PC-9 (cell line): ENCODE measurements at regions not wholly inside any gene's neighbourhood (a gene's known extent, or its start where the extent isn't known, plus 50 kb on each side); places are given as distances from the start of the nearest gene placed in this dataset.
"Not testable (repeated sequence)": the region's sequence is repeated elsewhere in the genome, so short reads cannot be mapped to it uniquely, and the experiment has no call there.

Experiments used
- BruUV-seq: library from RNA; stranded (reverse); fragments of 400-500 nt; replicated peaks from 2 replicates; lab custom pipeline; 2021; lab: Mats Ljungman, UMichigan
- CTCF ChIA-PET: fragments of 300-600 bp; sonication (Branson Sonifier 250); formaldehyde crosslinking; loops from one replicate; lab custom pipeline; 2022; ENCODE audit warnings: antibody characterized with exemption; lab: Charles Lee
- POLR2A ChIA-PET: fragments of 300-600 bp; sonication (Branson Sonifier 250); formaldehyde crosslinking; loops from one replicate; lab custom pipeline; 2022; ENCODE audit warnings: antibody characterized with exemption; ENCODE audit not compliant: unreplicated experiment; lab: Charles Lee
- DNase-seq, 2 experiments: peaks; one replicate each; pipeline versions ENCODE4 v3.0.0 to v3.0.0-alpha.2; 2015 to 2022; ENCODE audit warnings: mixed read lengths in 1 of 2
- H2AFZ ChIP-seq: fragments of 200-600 bp; sonication (generic); 2 replicates; pipeline ENCODE4 v1.8.1; 2017; ENCODE audit warnings: antibody characterized with exemption
- H3F3A ChIP-seq: fragments of 200-600 bp; sonication (generic); 2 replicates; pipeline ENCODE4 v1.8.1; 2017; ENCODE audit warnings: antibody characterized with exemption, mild to moderate bottlenecking, low read depth; ENCODE audit not compliant: insufficient read depth
- H3K27ac ChIP-seq: fragments of 200-600 bp; sonication (generic); 2 replicates; pipeline ENCODE4 v1.6.1; 2016; ENCODE audit warnings: mixed run types
- H3K27me3 ChIP-seq: fragments of 200-600 bp; sonication (generic); 2 replicates; pipeline ENCODE4 v1.6.1; 2016; ENCODE audit warnings: low read depth, mixed run types; ENCODE audit not compliant: insufficient read depth
- H3K36me3 ChIP-seq: fragments of 200-600 bp; sonication (generic); 2 replicates; pipeline ENCODE4 v1.6.1; 2016; ENCODE audit warnings: low read depth, mixed run types
- H3K4me1 ChIP-seq: fragments of 200-600 bp; sonication (generic); replicated peaks from 2 replicates; pipeline ENCODE4 v1.6.1; 2016; ENCODE audit warnings: mixed run types; ENCODE audit not compliant: insufficient read depth
- H3K4me2 ChIP-seq: fragments of 200-600 bp; sonication (generic); 2 replicates; pipeline ENCODE4 v1.6.1; 2017; ENCODE audit warnings: mixed run types
- H3K4me3 ChIP-seq: fragments of 200-600 bp; sonication (generic); 2 replicates; pipeline ENCODE4 v1.6.1; 2016; ENCODE audit warnings: mixed run types
- H3K79me2 ChIP-seq: fragments of 200-600 bp; sonication (generic); 2 replicates; pipeline ENCODE4 v1.6.1; 2017; ENCODE audit warnings: low read depth, mixed run types
- H3K9me2 ChIP-seq: fragments of 200-600 bp; sonication (generic); 2 replicates; pipeline ENCODE4 v1.8.1; 2017; ENCODE audit warnings: mild to moderate bottlenecking; ENCODE audit not compliant: insufficient read depth
- H3K9me3 ChIP-seq: fragments of 200-600 bp; sonication (generic); 2 replicates; pipeline ENCODE4 v1.8.1; 2016; ENCODE audit warnings: low read depth; ENCODE audit not compliant: insufficient read depth
- H4K20me1 ChIP-seq: fragments of 200-600 bp; sonication (generic); 2 replicates; pipeline ENCODE4 v1.8.1; 2017; ENCODE audit not compliant: insufficient read depth
- EZH2 ChIP-seq: fragments of 200-600 bp; sonication (generic); IDR thresholded peaks from 2 replicates; pipeline ENCODE4 v1.8.0; 2017; ENCODE audit warnings: antibody characterized with exemption, low read depth
- intact Hi-C: fragments of 100-400 bp; cut with micrococcal nuclease; formaldehyde crosslinking; loops from one replicate; pipeline ENCODE4 v1.10.0; 2022; ENCODE audit not compliant: unreplicated experiment
- TF ChIP-seq, protein P1 (sequence below): fragments of 200-600 bp; sonication (generic); conservative IDR thresholded peaks from 2 replicates; pipeline ENCODE4 v1.6.1; 2017; ENCODE audit warnings: mixed run types, antibody characterized with exemption, mild to moderate bottlenecking, moderate library complexity

- Histone ChIP-seq H3K9me3 (no peaks in the 10 kb centered on the region), H3K27me3 (no peaks in the 10 kb centered on the region), H3K9me2 (no peaks in the 10 kb centered on the region), H3F3A (no peaks in the 10 kb centered on the region), H3K4me1 (no peaks in the 10 kb centered on the region), H3K4me3 (no peak overlapping the region), H3K79me2 (no peaks in the 10 kb centered on the region), H3K27ac (no peak overlapping the region), H4K20me1 (no peaks in the 10 kb centered on the region), H3K36me3 (no peaks in the 10 kb centered on the region), H3K4me2 (no peak overlapping the region), H2AFZ (no peak overlapping the region)
- no peak for DNase-seq
- intact Hi-C loops = no loop called here
- no peak for TF ChIP-seq EZH2
- TF ChIP-seq, protein P1, sequence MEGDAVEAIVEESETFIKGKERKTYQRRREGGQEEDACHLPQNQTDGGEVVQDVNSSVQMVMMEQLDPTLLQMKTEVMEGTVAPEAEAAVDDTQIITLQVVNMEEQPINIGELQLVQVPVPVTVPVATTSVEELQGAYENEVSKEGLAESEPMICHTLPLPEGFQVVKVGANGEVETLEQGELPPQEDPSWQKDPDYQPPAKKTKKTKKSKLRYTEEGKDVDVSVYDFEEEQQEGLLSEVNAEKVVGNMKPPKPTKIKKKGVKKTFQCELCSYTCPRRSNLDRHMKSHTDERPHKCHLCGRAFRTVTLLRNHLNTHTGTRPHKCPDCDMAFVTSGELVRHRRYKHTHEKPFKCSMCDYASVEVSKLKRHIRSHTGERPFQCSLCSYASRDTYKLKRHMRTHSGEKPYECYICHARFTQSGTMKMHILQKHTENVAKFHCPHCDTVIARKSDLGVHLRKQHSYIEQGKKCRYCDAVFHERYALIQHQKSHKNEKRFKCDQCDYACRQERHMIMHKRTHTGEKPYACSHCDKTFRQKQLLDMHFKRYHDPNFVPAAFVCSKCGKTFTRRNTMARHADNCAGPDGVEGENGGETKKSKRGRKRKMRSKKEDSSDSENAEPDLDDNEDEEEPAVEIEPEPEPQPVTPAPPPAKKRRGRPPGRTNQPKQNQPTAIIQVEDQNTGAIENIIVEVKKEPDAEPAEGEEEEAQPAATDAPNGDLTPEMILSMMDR = no peak
- CTCF ChIA-PET = no interaction called here
- POLR2A ChIA-PET = no interaction called here
- no TSS peak for BruUV-seq
Observed at GRCh38 chr4:95949136-95949765, 109.4 kb downstream of the PDHA2 start.

DNA sequence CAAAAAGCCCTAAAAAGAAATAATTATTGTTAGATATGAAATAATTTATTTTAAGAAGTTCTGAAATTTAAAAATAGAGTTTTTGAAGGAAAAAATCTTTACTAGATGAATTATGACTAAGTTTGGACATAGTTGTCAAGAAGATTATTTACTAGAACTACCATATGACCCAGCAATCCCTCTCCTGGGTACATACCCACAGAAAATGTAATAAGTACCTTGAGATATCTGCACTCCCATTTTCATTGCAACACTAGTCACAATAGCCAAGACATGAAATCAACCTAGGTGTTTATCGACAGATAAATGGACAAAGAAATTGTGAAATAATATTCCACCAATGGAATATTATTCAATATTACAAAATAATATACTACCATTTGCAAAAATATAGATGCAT is 109.9 kb downstream of the PDHA2 start:
- Histone ChIP-seq H2AFZ (no peak overlapping the region), H3K9me3 (no peaks in the 10 kb centered on the region), H3K9me2 (no peaks in the 10 kb centered on the region), H3F3A (no peaks in the 10 kb centered on the region), H3K4me1 (no peaks in the 10 kb centered on the region), H3K79me2 (no peaks in the 10 kb centered on the region), H3K4me3 (no peak overlapping the region), H3K36me3 (no peaks in the 10 kb centered on the region), H3K4me2 (no peak overlapping the region), H3K27ac (no peak overlapping the region), H4K20me1 (no peaks in the 10 kb centered on the region), H3K27me3 (no peaks in the 10 kb centered on the region)
- no TSS peak for BruUV-seq
- no peak for DNase-seq
- POLR2A ChIA-PET = no interaction called here
- intact Hi-C loops = no loop called here
- CTCF ChIA-PET = no interaction called here
- no peak for TF ChIP-seq EZH2
- TF ChIP-seq, protein P1 = no peak

GRCh38 chr4:95952538-95952937 is 112.6 kb downstream of the PDHA2 start:
- H3K9me2 ChIP-seq, H3K4me2 ChIP-seq, BruUV-seq, H3K36me3 ChIP-seq, DNase-seq, H3K27me3 ChIP-seq, intact Hi-C loops, H4K20me1 ChIP-seq, H3F3A ChIP-seq, H3K4me3 ChIP-seq, H3K27ac ChIP-seq, H3K79me2 ChIP-seq, H2AFZ ChIP-seq, POLR2A ChIA-PET, CTCF ChIA-PET, H3K9me3 ChIP-seq, H3K4me1 ChIP-seq: not testable (repeated sequence)

- no peaks in the 10 kb centered on the region for H3K9me3 ChIP-seq
- H3K9me2 ChIP-seq = no peaks in the 10 kb centered on the region
- no peaks in the 10 kb centered on the region for H4K20me1 ChIP-seq
- H3K27ac ChIP-seq = no peak overlapping the region
- ChIA-PET POLR2A (no interaction called here), CTCF (no interaction called here)
- no peak for DNase-seq
- no peak overlapping the region for H3K4me3 ChIP-seq
- no peaks in the 10 kb centered on the region for H3K4me1 ChIP-seq
- no peaks in the 10 kb centered on the region for H3F3A ChIP-seq
- intact Hi-C loops = no loop called here
- no TSS peak for BruUV-seq
- TF ChIP-seq EZH2 = no peak
- TF ChIP-seq, protein P1 = no peak
- no peaks in the 10 kb centered on the region for H3K27me3 ChIP-seq
- H3K36me3 ChIP-seq = no peaks in the 10 kb centered on the region
- no peak overlapping the region for H3K4me2 ChIP-seq
- H3K79me2 ChIP-seq = no peaks in the 10 kb centered on the region
- H2AFZ ChIP-seq = no peak overlapping the region
Observed at GRCh38 chr4:95956094-95956493, 116.2 kb downstream of the PDHA2 start.
